IPS-NIHi7 (cell line): ENCODE measurements at regions not wholly inside any gene's neighbourhood (a gene's known extent, or its start where the extent isn't known, plus 50 kb on each side); places are given as distances from the start of the nearest gene placed in this dataset.
A peak's percentile ranks its signal among the peaks of the same experiment; 100 is the strongest.

Experiments
- DNase-seq: peaks from one replicate; pipeline ENCODE4 v3.0.0; 2012; ENCODE audit warnings: mixed read lengths; ENCODE audit errors: extremely low spot score

- no peak for DNase-seq
Observed at GRCh38 chr2:144675731-144676130, 155.8 kb upstream of the ZEB2 start.

- no peak for DNase-seq
Observed at GRCh38 chr2:144675331-144675730, 155.4 kb upstream of the ZEB2 start.

- no peak for DNase-seq
Observed at GRCh38 chr2:144674071-144674470, 154.2 kb upstream of the ZEB2 start.

GRCh38 chr2:144673456-144673855, 153.5 kb upstream of the ZEB2 start:
- DNase-seq, result no peak

- no peak for DNase-seq
Observed at GRCh38 chr2:144671695-144672455, 152.0 kb upstream of the ZEB2 start.

- no peak for DNase-seq
Observed at GRCh38 chr2:144670738-144671137, 150.8 kb upstream of the ZEB2 start.

- no peak for DNase-seq
Observed at GRCh38 chr2:144670080-144670479, 150.2 kb upstream of the ZEB2 start.

- DNase-seq, result no peak
Observed at GRCh38 chr2:144669196-144669987, 149.5 kb upstream of the ZEB2 start.

- no peak for DNase-seq
Observed at GRCh38 chr2:144668493-144669110, 148.7 kb upstream of the ZEB2 start.

GRCh38 chr2:144666032-144666431, 146.1 kb upstream of the ZEB2 start:
- DNase-seq, result no peak

- no peak for DNase-seq
Observed at GRCh38 chr2:144663207-144663606, 143.3 kb upstream of the ZEB2 start.

- DNase-seq, result no peak
Observed at GRCh38 chr2:144660518-144661316, 140.8 kb upstream of the ZEB2 start.

- DNase-seq, result no peak
Observed at GRCh38 chr2:144659731-144660275, 139.9 kb upstream of the ZEB2 start.

GRCh38 chr2:144654523-144654922, 134.6 kb upstream of the ZEB2 start:
- DNase-seq, result no peak

GRCh38 chr2:144650907-144651306, 131.0 kb upstream of the ZEB2 start:
- DNase-seq, result no peak

- DNase-seq, result peak; percentile 19
Observed at GRCh38 chr2:144648837-144649465, 129.0 kb upstream of the ZEB2 start.

- no peak for DNase-seq
Observed at GRCh38 chr2:144645083-144645778, 125.3 kb upstream of the ZEB2 start.

- no peak for DNase-seq
Observed at GRCh38 chr2:144644549-144644948, 124.6 kb upstream of the ZEB2 start.

- DNase-seq, result no peak
Observed at GRCh38 chr2:144643537-144644336, 123.8 kb upstream of the ZEB2 start.

- no peak for DNase-seq
Observed at GRCh38 chr2:144642856-144643255, 122.9 kb upstream of the ZEB2 start.
